ENCODE measurements at regions not wholly inside any gene's neighbourhood (a gene's known extent, or its start where the extent isn't known, plus 50 kb on each side); places are given as distances from the start of the nearest gene placed in this dataset.

GRCh38 chr2:8602809-8603208, 79.0 kb upstream of the ID2 start:
- ATAC-seq: no peak
- intact Hi-C loops (cut with micrococcal nuclease) (no loop called here), in situ Hi-C loops (cut with MboI) (no loop called here)
- POLR2A ChIA-PET: interaction anchor here (0.7 kb wide), 1 partner anchor 11 kb away, joined by 3 read pairs; no protein-coding TSS in a partner anchor
- H3K79me2 ChIP-seq (ENCODE audit: control insufficient read depth, insufficient read depth, low read length): no peaks in the 10 kb centered on the region
- H4K20me1 ChIP-seq (replicated peaks; ENCODE audit: control insufficient read depth, insufficient read depth, low read length): no peaks in the 10 kb centered on the region
- H3K27ac ChIP-seq (ENCODE audit: extremely low read depth, low read depth, low read length): no peak overlapping the region
- H3K4me1 ChIP-seq (replicated peaks in 1 of 2; ENCODE audit: control insufficient read depth in 2 of 2, insufficient read depth in 2 of 2, low read length in 2 of 2): peaks cover 4 to 10% of the 10 kb centered on the region in 2 experiments; a peak in 4 of 5 replicates
- H3K9me1 ChIP-seq (ENCODE audit: control insufficient read depth, insufficient read depth, low read length): no peaks in the 10 kb centered on the region
- H3K9ac ChIP-seq (ENCODE audit: insufficient read depth in 1 of 2, low read depth in 2 of 2, low read length in 2 of 2): no peak overlapping the region
- no peak for DNase-seq (ENCODE audit: extremely low read depth in 1 of 4, low spot score in 3 of 4)
- 30% methylated on average over 3 of the region's 3 CpGs for WGBS (ENCODE audit: insufficient coverage, low coverage, missing lambda C conversion rate)
- no peak overlapping the region for H3K4me2 ChIP-seq (ENCODE audit: insufficient read depth, low read length)
- no TSS peak for BruUV-seq (replicated peaks)
- H3K36me3 ChIP-seq (ENCODE audit: control insufficient read depth, insufficient read depth, low read length): no peaks in the 10 kb centered on the region
- 0 out of 2 replicates have a peak overlapping the region, but pooled peaks have one; percentile 8 for H2AFZ ChIP-seq (ENCODE audit: low read depth, low read length)
- peaks cover 0 to 14% of the 10 kb centered on the region in 2 experiments; a peak in 2 of 5 replicates for H3K27me3 ChIP-seq (ENCODE audit: control insufficient read depth in 2 of 2, insufficient read depth in 2 of 2, low read length in 2 of 2)
- H3K4me3 ChIP-seq: no peak overlapping the region
- TF ChIP-seq SPI1 (IDR thresholded peaks at IDR 0.05; ENCODE audit: borderline replicate concordance, low read depth, low read length) (peak; percentile 69; the same call in 1 of the 2 replicates), ZNF696 (CRISPR knock-in tag; conservative IDR thresholded peaks at IDR 0.05) (no peak), CEBPB (tag; IDR thresholded peaks at IDR 0.05) (no peak), CREB3L1 (IDR thresholded peaks at IDR 0.05; ENCODE audit: borderline replicate concordance, low read depth) (no peak), MAFG (tag; conservative IDR thresholded peaks at IDR 0.05) (0 out of 2 replicates have a peak, but pooled peaks have one; percentile 14), ELF4 (CRISPR knock-in tag; IDR thresholded peaks at IDR 0.05) (no peak), C11orf30 (IDR thresholded peaks at IDR 0.05; ENCODE audit: low read depth) (peak; percentile 57; the same call in 1 of the 2 replicates), PHF20 (IDR thresholded peaks at IDR 0.05; ENCODE audit: partially characterized antibody) (no peak), SLC30A9 (CRISPR knock-in tag; IDR thresholded peaks at IDR 0.05) (no peak), ZNF253 (CRISPR knock-in tag; conservative IDR thresholded peaks at IDR 0.05) (no peak), HNRNPLL (IDR thresholded peaks at IDR 0.05; ENCODE audit: low read depth, low read length, poor library complexity, severe bottlenecking) (no peak), ZNF316 (IDR thresholded peaks at IDR 0.05) (peak; percentile 53), NFE2 (IDR thresholded peaks at IDR 0.05; ENCODE audit: low read depth) (peak; percentile 31; the same call in 1 of the 2 replicates), HMBOX1 (IDR thresholded peaks at IDR 0.05) (peak; percentile 78)
- FAIRE-seq: peak; percentile 11
- CTCF ChIA-PET (ENCODE audit: low intra/inter-chr PET ratio): no interaction called here
- H3K9me3 ChIP-seq (replicated peaks; ENCODE audit: control insufficient read depth, insufficient read depth, low read depth, low read length): no peaks in the 10 kb centered on the region

All from K562 (cell line).